ENCODE measurements at regions not wholly inside any gene's neighbourhood (a gene's known extent, or its start where the extent isn't known, plus 50 kb on each side); places are given as distances from the start of the nearest gene placed in this dataset.

DNA sequence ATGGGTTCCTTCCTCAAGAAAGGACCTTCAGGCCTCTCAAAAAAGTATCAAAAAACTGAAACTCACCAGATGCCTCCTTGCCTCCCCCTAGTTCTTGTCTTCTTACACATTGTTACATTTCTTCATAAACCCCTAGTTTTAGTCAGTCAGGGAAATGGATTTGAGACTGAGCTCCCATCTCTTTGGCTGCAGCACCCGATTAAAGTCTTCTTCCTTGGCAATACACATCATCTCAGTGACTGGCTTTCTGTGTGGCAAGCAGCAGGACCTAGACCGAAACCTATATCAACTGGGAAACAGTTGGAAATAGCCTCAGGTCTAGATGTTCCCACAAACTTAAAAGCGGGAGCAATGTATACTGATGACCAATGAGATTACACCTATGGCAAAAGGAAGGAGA is 512.2 kb upstream of the PKDCC start:
- TF ChIP-seq, protein P1, sequence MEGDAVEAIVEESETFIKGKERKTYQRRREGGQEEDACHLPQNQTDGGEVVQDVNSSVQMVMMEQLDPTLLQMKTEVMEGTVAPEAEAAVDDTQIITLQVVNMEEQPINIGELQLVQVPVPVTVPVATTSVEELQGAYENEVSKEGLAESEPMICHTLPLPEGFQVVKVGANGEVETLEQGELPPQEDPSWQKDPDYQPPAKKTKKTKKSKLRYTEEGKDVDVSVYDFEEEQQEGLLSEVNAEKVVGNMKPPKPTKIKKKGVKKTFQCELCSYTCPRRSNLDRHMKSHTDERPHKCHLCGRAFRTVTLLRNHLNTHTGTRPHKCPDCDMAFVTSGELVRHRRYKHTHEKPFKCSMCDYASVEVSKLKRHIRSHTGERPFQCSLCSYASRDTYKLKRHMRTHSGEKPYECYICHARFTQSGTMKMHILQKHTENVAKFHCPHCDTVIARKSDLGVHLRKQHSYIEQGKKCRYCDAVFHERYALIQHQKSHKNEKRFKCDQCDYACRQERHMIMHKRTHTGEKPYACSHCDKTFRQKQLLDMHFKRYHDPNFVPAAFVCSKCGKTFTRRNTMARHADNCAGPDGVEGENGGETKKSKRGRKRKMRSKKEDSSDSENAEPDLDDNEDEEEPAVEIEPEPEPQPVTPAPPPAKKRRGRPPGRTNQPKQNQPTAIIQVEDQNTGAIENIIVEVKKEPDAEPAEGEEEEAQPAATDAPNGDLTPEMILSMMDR (conservative IDR thresholded peaks at IDR 0.05), result no peak
- TF ChIP-seq ZFX (IDR thresholded peaks at IDR 0.05), result no peak
